ENCODE measurements at regions not wholly inside any gene's neighbourhood (a gene's known extent, or its start where the extent isn't known, plus 50 kb on each side); places are given as distances from the start of the nearest gene placed in this dataset.

DNA sequence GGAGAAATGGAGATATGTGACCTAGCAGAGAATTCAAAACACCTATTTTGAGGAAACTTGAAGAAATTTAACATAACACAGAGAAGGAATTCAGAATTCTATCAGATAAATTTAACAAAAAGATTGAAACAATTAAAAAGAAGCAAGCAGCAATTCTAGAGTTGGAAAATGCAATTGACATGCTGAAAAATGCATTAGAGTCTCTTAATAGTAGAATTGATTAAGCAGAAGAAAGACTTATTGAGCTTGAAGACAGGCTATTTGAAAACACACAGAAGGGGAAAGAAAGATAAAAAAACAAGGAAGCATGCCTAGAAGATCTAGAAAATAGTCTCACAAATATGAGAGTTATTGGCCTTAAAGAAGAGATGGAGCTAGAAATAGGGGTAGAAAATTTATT is 87.8 kb upstream of the SLC1A1 start:
- no peaks in the 10 kb centered on the region for H3K27me3 ChIP-seq (replicated peaks; ENCODE audit: control insufficient read depth, insufficient read depth, low read length)
- TF ChIP-seq, protein P1, sequence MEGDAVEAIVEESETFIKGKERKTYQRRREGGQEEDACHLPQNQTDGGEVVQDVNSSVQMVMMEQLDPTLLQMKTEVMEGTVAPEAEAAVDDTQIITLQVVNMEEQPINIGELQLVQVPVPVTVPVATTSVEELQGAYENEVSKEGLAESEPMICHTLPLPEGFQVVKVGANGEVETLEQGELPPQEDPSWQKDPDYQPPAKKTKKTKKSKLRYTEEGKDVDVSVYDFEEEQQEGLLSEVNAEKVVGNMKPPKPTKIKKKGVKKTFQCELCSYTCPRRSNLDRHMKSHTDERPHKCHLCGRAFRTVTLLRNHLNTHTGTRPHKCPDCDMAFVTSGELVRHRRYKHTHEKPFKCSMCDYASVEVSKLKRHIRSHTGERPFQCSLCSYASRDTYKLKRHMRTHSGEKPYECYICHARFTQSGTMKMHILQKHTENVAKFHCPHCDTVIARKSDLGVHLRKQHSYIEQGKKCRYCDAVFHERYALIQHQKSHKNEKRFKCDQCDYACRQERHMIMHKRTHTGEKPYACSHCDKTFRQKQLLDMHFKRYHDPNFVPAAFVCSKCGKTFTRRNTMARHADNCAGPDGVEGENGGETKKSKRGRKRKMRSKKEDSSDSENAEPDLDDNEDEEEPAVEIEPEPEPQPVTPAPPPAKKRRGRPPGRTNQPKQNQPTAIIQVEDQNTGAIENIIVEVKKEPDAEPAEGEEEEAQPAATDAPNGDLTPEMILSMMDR (IDR thresholded peaks at IDR 0.05; ENCODE audit: insufficient read depth in 1 of 2, low read depth in 1 of 2, low read length in 1 of 2, severe bottlenecking in 1 of 2, unreplicated experiment in 1 of 2) = no peak

DNA sequence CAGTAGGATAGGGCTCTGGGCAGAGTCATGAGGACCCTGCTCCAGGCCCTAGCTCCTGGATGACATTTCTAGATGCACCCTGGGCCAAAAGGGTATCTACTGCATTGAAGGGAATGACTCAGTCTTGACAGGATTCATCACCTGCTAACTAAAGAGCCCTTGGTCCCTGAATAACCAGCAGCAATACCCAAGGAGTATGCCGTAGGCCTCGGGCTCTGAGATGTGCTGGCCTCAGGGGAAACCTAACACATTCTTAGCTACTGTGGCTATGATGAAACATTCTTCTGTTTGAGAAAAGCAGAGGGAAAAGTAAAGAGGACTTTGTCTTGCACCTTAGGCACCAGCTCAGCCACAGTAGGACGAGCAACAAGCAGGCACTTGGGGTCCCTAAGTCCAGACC is 89.5 kb upstream of the SLC1A1 start:
- intact Hi-C loops (cut with micrococcal nuclease; ENCODE audit: unreplicated experiment) = no loop called here
- Mint-ChIP-seq H3K4me1 (ENCODE audit: low read depth, unreplicated experiment) (no peaks in the 10 kb centered on the region), H3K4me3 (ENCODE audit: unreplicated experiment) (no peak overlapping the region), H3K27ac (ENCODE audit: unreplicated experiment) (no peak overlapping the region), H3K36me3 (ENCODE audit: insufficient read depth, unreplicated experiment) (no peaks in the 10 kb centered on the region), H3K9me3 (ENCODE audit: unreplicated experiment) (peaks cover 38% of the 10 kb centered on the region), H3K27me3 (ENCODE audit: insufficient read depth, unreplicated experiment) (no peaks in the 10 kb centered on the region)
- no peaks in the 10 kb centered on the region for H3K4me1 ChIP-seq
- ChIA-PET CTCF (no interaction called here), POLR2A (no interaction called here)
- no TSS peak for BruUV-seq (replicated peaks)
- no peak for DNase-seq
- H3K36me3 ChIP-seq (ENCODE audit: control insufficient read depth, insufficient read depth, low read length) = no peaks in the 10 kb centered on the region
- H3K9me3 ChIP-seq = 0 out of 2 replicates have a peak, but pooled peaks cover 6% of the 10 kb centered on the region
- no peak overlapping the region for H3K4me3 ChIP-seq (ENCODE audit: low read depth, low read length)
- TF ChIP-seq, protein P1 (IDR thresholded peaks at IDR 0.05; ENCODE audit: insufficient read depth in 1 of 2, low read depth in 1 of 2, low read length in 1 of 2, severe bottlenecking in 1 of 2, unreplicated experiment in 1 of 2) = no peak
- H3K27me3 ChIP-seq (replicated peaks; ENCODE audit: control insufficient read depth, insufficient read depth, low read length) = no peaks in the 10 kb centered on the region

More for the DNA sequence above, 87.8 kb upstream of the SLC1A1 start:
- Mint-ChIP-seq H3K4me3 (ENCODE audit: unreplicated experiment) (no peak overlapping the region), H3K9me3 (ENCODE audit: unreplicated experiment) (peaks cover 38% of the 10 kb centered on the region), H3K27ac (ENCODE audit: unreplicated experiment) (no peak overlapping the region), H3K27me3 (ENCODE audit: insufficient read depth, unreplicated experiment) (no peaks in the 10 kb centered on the region), H3K4me1 (ENCODE audit: low read depth, unreplicated experiment) (no peaks in the 10 kb centered on the region), H3K36me3 (ENCODE audit: insufficient read depth, unreplicated experiment) (no peaks in the 10 kb centered on the region)
- POLR2A ChIA-PET = no interaction called here
- H3K4me3 ChIP-seq (ENCODE audit: low read depth, low read length) = no peak overlapping the region
- H3K4me1 ChIP-seq = no peaks in the 10 kb centered on the region
- H3K9me3 ChIP-seq = peaks cover 6% of the 10 kb centered on the region; the same call in 1 of the 2 replicates
- no peaks in the 10 kb centered on the region for H3K36me3 ChIP-seq (ENCODE audit: control insufficient read depth, insufficient read depth, low read length)
- intact Hi-C loops (cut with micrococcal nuclease; ENCODE audit: unreplicated experiment) = no loop called here
- CTCF ChIA-PET = no interaction called here
- no TSS peak for BruUV-seq (replicated peaks)
- DNase-seq = no peak

DNA sequence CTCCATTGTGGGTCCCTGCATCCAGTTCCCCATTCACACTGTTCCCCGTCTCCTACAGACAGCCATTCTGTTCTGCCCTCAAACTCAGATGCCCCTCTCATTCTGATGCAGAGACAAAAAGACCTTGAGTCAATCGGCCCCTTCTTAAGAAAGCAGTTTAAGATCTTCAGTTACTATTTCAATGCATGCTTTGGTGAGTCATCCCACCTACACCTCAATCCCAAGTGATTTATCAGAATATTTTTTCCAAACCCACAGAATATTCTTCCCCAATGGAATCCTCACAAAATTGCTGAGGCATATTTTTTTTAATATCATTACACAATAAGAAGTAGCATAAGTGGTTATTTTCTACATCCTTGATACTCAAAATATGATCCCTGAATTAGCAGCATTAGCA is 92.4 kb upstream of the SLC1A1 start:
- peaks cover 16% of the 10 kb centered on the region for H3K9me3 Mint-ChIP-seq (ENCODE audit: unreplicated experiment)
- H3K36me3 ChIP-seq (ENCODE audit: control insufficient read depth, insufficient read depth, low read length) = no peaks in the 10 kb centered on the region
- H3K9me3 ChIP-seq = 0 out of 2 replicates have a peak, but pooled peaks cover 6% of the 10 kb centered on the region
- H3K36me3 Mint-ChIP-seq (ENCODE audit: insufficient read depth, unreplicated experiment) = no peaks in the 10 kb centered on the region
- no peak overlapping the region for H3K27ac Mint-ChIP-seq (ENCODE audit: unreplicated experiment)
- no peaks in the 10 kb centered on the region for H3K4me1 Mint-ChIP-seq (ENCODE audit: low read depth, unreplicated experiment)
- ChIA-PET POLR2A (no interaction called here), CTCF (no interaction called here)
- no peaks in the 10 kb centered on the region for H3K27me3 Mint-ChIP-seq (ENCODE audit: insufficient read depth, unreplicated experiment)
- H3K4me3 Mint-ChIP-seq (ENCODE audit: unreplicated experiment) = no peak overlapping the region
- DNase-seq = no peak
- intact Hi-C loops (cut with micrococcal nuclease; ENCODE audit: unreplicated experiment) = no loop called here
- TF ChIP-seq, protein P1 (IDR thresholded peaks at IDR 0.05; ENCODE audit: insufficient read depth in 1 of 2, low read depth in 1 of 2, low read length in 1 of 2, severe bottlenecking in 1 of 2, unreplicated experiment in 1 of 2) = no peak
- BruUV-seq (replicated peaks) = no TSS peak
- no peak overlapping the region for H3K4me3 ChIP-seq (ENCODE audit: low read depth, low read length)
- no peaks in the 10 kb centered on the region for H3K4me1 ChIP-seq
- H3K27me3 ChIP-seq (replicated peaks; ENCODE audit: control insufficient read depth, insufficient read depth, low read length) = no peaks in the 10 kb centered on the region

Data from Caco-2 (cell line).